HL-60 (cell line): ENCODE measurements at regions not wholly inside any gene's neighbourhood (a gene's known extent, or its start where the extent isn't known, plus 50 kb on each side); places are given as distances from the start of the nearest gene placed in this dataset.
"Not testable (repeated sequence)": the region's sequence is repeated elsewhere in the genome, so short reads cannot be mapped to it uniquely, and the experiment has no call there.

Experiments used
- DNase-seq, 2 experiments: peaks; one replicate each; pipeline ENCODE4 v3.0.0-alpha.2; 2010 to 2020; ENCODE audit warnings: low read depth in 1 of 2, low spot score in 1 of 2
- H3K27ac ChIP-seq: fragments of 250-450 bp; sonication (Bioruptor Pico); replicated peaks from 2 replicates; pipeline ENCODE4 v1.5.1; 2020; ENCODE audit warnings: mild to moderate bottlenecking, moderate library complexity
- H3K27me3 ChIP-seq: fragments of 250-450 bp; sonication (Bioruptor Pico); 2 replicates; pipeline ENCODE4 v1.5.1; 2021; ENCODE audit warnings: mild to moderate bottlenecking, moderate library complexity; ENCODE audit not compliant: insufficient read depth, poor library complexity, severe bottlenecking
- H3K4me3 ChIP-seq: replicated peaks from 2 replicates; pipeline ENCODE4 v1.5.1; 2011; ENCODE audit warnings: mild to moderate bottlenecking, control low read depth, low read length; ENCODE audit not compliant: insufficient read depth
- CTCF ChIP-seq: IDR thresholded peaks from one replicate; pipeline ENCODE4 v1.5.1; 2011; ENCODE audit warnings: low read length, control low read depth, inconsistent platforms; ENCODE audit not compliant: insufficient read depth
- GABPA ChIP-seq: IDR thresholded peaks from 2 replicates; pipeline ENCODE4 v1.6.1; 2012; ENCODE audit warnings: low read depth
- POLR2AphosphoS5 ChIP-seq: IDR thresholded peaks from 2 replicates; pipeline ENCODE4 v1.6.1; 2012; ENCODE audit warnings: low read depth
- SPI1 ChIP-seq: IDR thresholded peaks from 2 replicates; pipeline ENCODE4 v1.6.1; 2012; ENCODE audit warnings: low read depth, mild to moderate bottlenecking, borderline replicate concordance
- TF ChIP-seq, protein P1 (sequence below): IDR thresholded peaks from 2 replicates; pipeline ENCODE4 v1.6.1; 2012; ENCODE audit warnings: low read depth; ENCODE audit not compliant: insufficient replicate concordance

GRCh38 chr18:47380153-47380552, 128.7 kb upstream of the SKOR2 start:
- Histone ChIP-seq H3K27me3 (peaks cover 9% of the 10 kb centered on the region), H3K4me3 (no peak overlapping the region), H3K27ac (no peak overlapping the region)
- DNase-seq = no peak
- TF ChIP-seq, protein P1, sequence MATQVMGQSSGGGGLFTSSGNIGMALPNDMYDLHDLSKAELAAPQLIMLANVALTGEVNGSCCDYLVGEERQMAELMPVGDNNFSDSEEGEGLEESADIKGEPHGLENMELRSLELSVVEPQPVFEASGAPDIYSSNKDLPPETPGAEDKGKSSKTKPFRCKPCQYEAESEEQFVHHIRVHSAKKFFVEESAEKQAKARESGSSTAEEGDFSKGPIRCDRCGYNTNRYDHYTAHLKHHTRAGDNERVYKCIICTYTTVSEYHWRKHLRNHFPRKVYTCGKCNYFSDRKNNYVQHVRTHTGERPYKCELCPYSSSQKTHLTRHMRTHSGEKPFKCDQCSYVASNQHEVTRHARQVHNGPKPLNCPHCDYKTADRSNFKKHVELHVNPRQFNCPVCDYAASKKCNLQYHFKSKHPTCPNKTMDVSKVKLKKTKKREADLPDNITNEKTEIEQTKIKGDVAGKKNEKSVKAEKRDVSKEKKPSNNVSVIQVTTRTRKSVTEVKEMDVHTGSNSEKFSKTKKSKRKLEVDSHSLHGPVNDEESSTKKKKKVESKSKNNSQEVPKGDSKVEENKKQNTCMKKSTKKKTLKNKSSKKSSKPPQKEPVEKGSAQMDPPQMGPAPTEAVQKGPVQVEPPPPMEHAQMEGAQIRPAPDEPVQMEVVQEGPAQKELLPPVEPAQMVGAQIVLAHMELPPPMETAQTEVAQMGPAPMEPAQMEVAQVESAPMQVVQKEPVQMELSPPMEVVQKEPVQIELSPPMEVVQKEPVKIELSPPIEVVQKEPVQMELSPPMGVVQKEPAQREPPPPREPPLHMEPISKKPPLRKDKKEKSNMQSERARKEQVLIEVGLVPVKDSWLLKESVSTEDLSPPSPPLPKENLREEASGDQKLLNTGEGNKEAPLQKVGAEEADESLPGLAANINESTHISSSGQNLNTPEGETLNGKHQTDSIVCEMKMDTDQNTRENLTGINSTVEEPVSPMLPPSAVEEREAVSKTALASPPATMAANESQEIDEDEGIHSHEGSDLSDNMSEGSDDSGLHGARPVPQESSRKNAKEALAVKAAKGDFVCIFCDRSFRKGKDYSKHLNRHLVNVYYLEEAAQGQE = no peak
- no peak for TF ChIP-seq CTCF
- no peak for TF ChIP-seq SPI1
- TF ChIP-seq POLR2AphosphoS5 = no peak
- no peak for TF ChIP-seq GABPA

- peaks cover 15% of the 10 kb centered on the region for H3K27me3 ChIP-seq
- no peak overlapping the region for H3K27ac ChIP-seq
- TF ChIP-seq CTCF = no peak
- no peak for TF ChIP-seq GABPA
- no peak for TF ChIP-seq SPI1
- TF ChIP-seq POLR2AphosphoS5 = no peak
- TF ChIP-seq, protein P1 = no peak
- no peak for DNase-seq
- no peak overlapping the region for H3K4me3 ChIP-seq
Measured at GRCh38 chr18:47373465-47373864, 122.0 kb upstream of the SKOR2 start.

- H3K27me3 ChIP-seq = peaks cover 10% of the 10 kb centered on the region
- DNase-seq = no peak
- no peak for TF ChIP-seq POLR2AphosphoS5
- TF ChIP-seq, protein P1 = no peak
- TF ChIP-seq GABPA = no peak
- TF ChIP-seq CTCF = no peak
- no peak for TF ChIP-seq SPI1
Measured at GRCh38 chr18:47370052-47370451, 118.6 kb upstream of the SKOR2 start.

DNA sequence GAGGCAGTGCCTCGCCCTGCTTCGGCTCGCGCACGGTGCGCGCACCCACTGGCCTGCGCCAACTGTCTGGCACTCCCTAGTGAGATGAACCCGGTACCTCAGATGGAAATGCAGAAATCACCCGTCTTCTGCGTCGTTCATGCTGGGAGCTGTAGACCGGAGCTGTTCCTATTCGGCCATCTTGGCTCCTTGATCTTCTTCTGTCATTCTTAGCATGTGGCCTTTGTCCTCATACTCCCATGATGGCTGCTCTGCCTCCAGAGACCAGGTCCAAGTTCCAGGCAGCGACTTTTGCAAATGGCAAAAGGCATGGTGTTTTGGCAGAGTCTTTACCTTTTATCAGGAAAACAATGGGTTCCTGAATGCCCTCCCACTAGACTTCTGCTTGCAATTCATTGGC, 102.6 kb upstream of the SKOR2 start:
- not testable (repeated sequence) for H3K4me3 ChIP-seq, H3K27me3 ChIP-seq, DNase-seq

More at GRCh38 chr18:47370052-47370451, 118.6 kb upstream of the SKOR2 start:
- Histone ChIP-seq H3K27ac (no peak overlapping the region), H3K4me3 (no peak overlapping the region)

More for the DNA sequence above, 102.6 kb upstream of the SKOR2 start:
- not testable (repeated sequence) for H3K27ac ChIP-seq
